Endothelial cell of umbilical vein (primary cell): ENCODE measurements at regions not wholly inside any gene's neighbourhood (a gene's known extent, or its start where the extent isn't known, plus 50 kb on each side); places are given as distances from the start of the nearest gene placed in this dataset.

Source experiments
- BruUV-seq: library from RNA; stranded (reverse); fragments of 400-500 nt; replicated peaks from 2 replicates; lab custom pipeline; 2021; lab: Mats Ljungman, UMichigan
- CTCF ChIA-PET: fragments of 300-600, 350-600 bp; sonication (Branson Sonifier 250); formaldehyde crosslinking; loops from one replicate; lab custom pipeline; 2021; ENCODE audit warnings: antibody characterized with exemption, inconsistent platforms; lab: Charles Lee
- POLR2A ChIA-PET: fragments of 300-600, 350-600 bp; sonication (Branson Sonifier 250); formaldehyde crosslinking; loops from one replicate; lab custom pipeline; 2021; ENCODE audit warnings: antibody characterized with exemption, inconsistent platforms; lab: Charles Lee
- DNase-seq: peaks from one replicate; pipeline ENCODE4 v3.0.0-alpha.2; 2011; ENCODE audit warnings: low read depth, low spot score
- FAIRE-seq: peaks from 2 replicates; lab custom pipeline; 2011; peaks lifted over from hg19 to GRCh38; lab: Jason Lieb, UNC
- H2AFZ ChIP-seq: 2 replicates; pipeline ENCODE4 v1.6.0; 2012; ENCODE audit warnings: low read depth, low read length, control low read depth, inconsistent platforms
- H3K27ac ChIP-seq: 2 replicates; pipeline ENCODE4 v1.5.1; 2011; ENCODE audit warnings: low read depth, mild to moderate bottlenecking, control low read depth, low read length, moderate library complexity; ENCODE audit not compliant: insufficient read depth
- H3K27me3 ChIP-seq, 2 experiments: 2 replicates each; pipeline versions ENCODE4 v1.6.0 to v1.6.1; 2011; ENCODE audit warnings: low read length in 2 of 2, mixed read lengths in 1 of 2; ENCODE audit not compliant: control insufficient read depth in 2 of 2, insufficient read depth in 2 of 2
- H3K36me3 ChIP-seq, 2 experiments: 2 replicates in 1 of 2; 3 replicates in 1 of 2; pipeline ENCODE4 v1.5.1; 2011; ENCODE audit warnings: low read length in 2 of 2, mild to moderate bottlenecking in 1 of 2, moderate library complexity in 1 of 2; ENCODE audit not compliant: control insufficient read depth in 2 of 2, insufficient read depth in 2 of 2; ENCODE audit errors: extremely low read depth in 1 of 2
- H3K4me1 ChIP-seq: 3 replicates; pipeline ENCODE4 v1.5.1; 2011; ENCODE audit warnings: mild to moderate bottlenecking, low read length; ENCODE audit not compliant: control insufficient read depth, insufficient read depth; ENCODE audit errors: extremely low read depth
- H3K4me2 ChIP-seq: 2 replicates; pipeline ENCODE4 v1.6.1; 2011; ENCODE audit warnings: low read length, control low read depth, mixed read lengths; ENCODE audit not compliant: insufficient read depth
- H3K4me3 ChIP-seq, 3 experiments: fragments of 200-600 bp in 1 of 3; sonication (generic), shearing (Covaris generic) in 1 of 3; replicated peaks in 1 of 3; 2 replicates each; pipeline ENCODE4 v1.5.1; 2011 to 2016; ENCODE audit warnings: control low read depth in 3 of 3, low read length in 3 of 3, mild to moderate bottlenecking in 2 of 3, inconsistent platforms in 1 of 3, low read depth in 1 of 3, moderate library complexity in 1 of 3; ENCODE audit not compliant: insufficient read depth in 1 of 3
- H3K79me2 ChIP-seq: 2 replicates; pipeline ENCODE4 v1.6.0; 2012; ENCODE audit warnings: low read length, inconsistent platforms; ENCODE audit not compliant: control insufficient read depth, insufficient read depth
- H3K9ac ChIP-seq: replicated peaks from 2 replicates; pipeline ENCODE3; 2011; ENCODE audit warnings: low read length, control low read depth; ENCODE audit not compliant: insufficient read depth; ENCODE audit errors: extremely low read depth
- H3K9me1 ChIP-seq: replicated peaks from 3 replicates; pipeline ENCODE4 v1.6.0; 2011; ENCODE audit warnings: mild to moderate bottlenecking, low read length; ENCODE audit not compliant: control insufficient read depth, insufficient read depth; ENCODE audit errors: extremely low read depth
- H3K9me3 ChIP-seq: replicated peaks from 2 replicates; pipeline ENCODE4 v1.5.1; 2012; ENCODE audit warnings: low read length, inconsistent platforms; ENCODE audit not compliant: control insufficient read depth, insufficient read depth
- H4K20me1 ChIP-seq: replicated peaks from 2 replicates; pipeline ENCODE3; 2011; ENCODE audit warnings: mild to moderate bottlenecking, low read length; ENCODE audit not compliant: control insufficient read depth, insufficient read depth; ENCODE audit errors: extremely low read depth
- CTCF ChIP-seq, 2 donors: IDR thresholded peaks; 1 replicate in 1 of 2; 2 replicates in 1 of 2; pipeline ENCODE4 v1.5.1; 2011; ENCODE audit warnings: low read length in 2 of 2, mild to moderate bottlenecking in 2 of 2, moderate library complexity in 2 of 2, control low read depth in 1 of 2, inconsistent platforms in 1 of 2, low read depth in 1 of 2; ENCODE audit not compliant: insufficient read depth in 1 of 2; ENCODE audit errors: extremely low read depth in 1 of 2
- EZH2 ChIP-seq: IDR thresholded peaks from 2 replicates; pipeline ENCODE4 v1.6.1; 2012; ENCODE audit warnings: borderline replicate concordance, low read depth, mild to moderate bottlenecking, moderate library complexity, low read length, inconsistent platforms; ENCODE audit not compliant: severe bottlenecking
- FOS ChIP-seq: IDR thresholded peaks from 2 replicates; pipeline ENCODE4 v1.6.1; 2011; ENCODE audit warnings: mild to moderate bottlenecking, low read length, moderate library complexity, borderline replicate concordance; ENCODE audit not compliant: insufficient read depth
- GATA2 ChIP-seq: IDR thresholded peaks from 2 replicates; pipeline ENCODE4 v1.7.0; 2011; ENCODE audit warnings: low read depth, mild to moderate bottlenecking, moderate library complexity, mixed read lengths, low read length; ENCODE audit not compliant: insufficient read length, insufficient read depth
- JUN ChIP-seq: IDR thresholded peaks from 2 replicates; pipeline ENCODE4 v1.6.1; 2011; ENCODE audit warnings: borderline replicate concordance, low read depth; ENCODE audit not compliant: insufficient read length, insufficient read depth
- MAX ChIP-seq: IDR thresholded peaks from 2 replicates; pipeline ENCODE4 v1.6.1; 2011; ENCODE audit not compliant: insufficient read depth, insufficient read length
- MYC ChIP-seq: IDR thresholded peaks from one replicate; pipeline ENCODE4 v1.6.1; 2011; ENCODE audit warnings: mild to moderate bottlenecking, low read depth, low read length
- POLR2A ChIP-seq: IDR thresholded peaks from 2 replicates; pipeline ENCODE4 v1.6.1; 2012; ENCODE audit warnings: low read depth, mild to moderate bottlenecking, control low read depth, low read length
- POLR2AphosphoS5 ChIP-seq: IDR thresholded peaks from 2 replicates; pipeline ENCODE4 v1.6.1; 2012; ENCODE audit warnings: low read depth, mild to moderate bottlenecking, control low read depth, low read length, moderate library complexity; ENCODE audit not compliant: insufficient read depth
- dilution Hi-C: fragments of 300-500 bp; cut with MboI; formaldehyde crosslinking; loops from one replicate; pipeline ENCODE4 v1.15.0; 2019; ENCODE audit warnings: low sequenced_read_pairs; ENCODE audit not compliant: extremely low pct_ligation_motif_present
- intact Hi-C: fragments of 100-400 bp; cut with micrococcal nuclease; formaldehyde crosslinking; loops from one replicate; pipeline ENCODE4 v1.10.0; 2022

- no peaks in the 10 kb centered on the region for H3K9me1 ChIP-seq
- intact Hi-C loops (no loop called here), dilution Hi-C loops (no loop called here)
- no peaks in the 10 kb centered on the region for H4K20me1 ChIP-seq
- BruUV-seq = no TSS peak
- H3K4me3 ChIP-seq = no peak overlapping the region
- H3K9ac ChIP-seq = no peak overlapping the region
- ChIA-PET POLR2A (no interaction called here), CTCF (no interaction called here)
- H3K27ac ChIP-seq = no peak overlapping the region
- TF ChIP-seq POLR2A (no peak), EZH2 (no peak), POLR2AphosphoS5 (no peak), CTCF (IDR thresholded peaks at IDR 0.05; ENCODE audit: extremely low read depth in 1 of 2, insufficient read depth in 1 of 2, low read depth in 1 of 2, low read length in 2 of 2) (no peak), MAX (no peak), FOS (no peak), GATA2 (no peak), MYC (no peak), JUN (no peak)
- H3K27me3 ChIP-seq = no peaks in the 10 kb centered on the region
- FAIRE-seq (no peak), DNase-seq (no peak)
- no peak overlapping the region for H2AFZ ChIP-seq
- no peak overlapping the region for H3K4me2 ChIP-seq
- H3K79me2 ChIP-seq = no peaks in the 10 kb centered on the region
- no peaks in the 10 kb centered on the region for H3K4me1 ChIP-seq
- H3K9me3 ChIP-seq = peaks cover 2% of the 10 kb centered on the region
- H3K36me3 ChIP-seq = no peaks in the 10 kb centered on the region
Observed at GRCh38 chr3:118089563-118089962, 945.1 kb downstream of the IGSF11 start.
